GM23248 (cell line): ENCODE measurements at regions not wholly inside any gene's neighbourhood (a gene's known extent, or its start where the extent isn't known, plus 50 kb on each side); places are given as distances from the start of the nearest gene placed in this dataset.

Source experiments
- DNase-seq: peaks from one replicate; pipeline ENCODE4 v3.0.0-alpha.2; 2015
- H2AFZ ChIP-seq: fragments of 200-600 bp; sonication (generic); 2 replicates; pipeline ENCODE4 v1.6.1; 2016; ENCODE audit warnings: antibody characterized with exemption
- H3F3A ChIP-seq: fragments of 200-600 bp; sonication (generic); 2 replicates; pipeline ENCODE4 v1.6.1; 2016; ENCODE audit warnings: mild to moderate bottlenecking, antibody characterized with exemption, mixed run types; ENCODE audit not compliant: insufficient read depth
- H3K27ac ChIP-seq: fragments of 200-600 bp; sonication (generic); 2 replicates; pipeline ENCODE4 v1.5.1; 2016; ENCODE audit warnings: mild to moderate bottlenecking
- H3K27me3 ChIP-seq: fragments of 200-600 bp; sonication (generic); replicated peaks from 2 replicates; pipeline ENCODE4 v1.6.1; 2016; ENCODE audit warnings: mild to moderate bottlenecking; ENCODE audit not compliant: insufficient read depth
- H3K36me3 ChIP-seq: fragments of 200-600 bp; sonication (generic); 2 replicates; pipeline ENCODE4 v1.6.1; 2016; ENCODE audit warnings: low read depth, mild to moderate bottlenecking
- H3K4me1 ChIP-seq: fragments of 200-600 bp; sonication (generic); 2 replicates; pipeline ENCODE4 v1.6.1; 2016; ENCODE audit warnings: mild to moderate bottlenecking; ENCODE audit not compliant: insufficient read depth
- H3K4me2 ChIP-seq: fragments of 200-600 bp; sonication (generic); one replicate; pipeline ENCODE4 v1.6.1; 2016; ENCODE audit warnings: mild to moderate bottlenecking; ENCODE audit not compliant: unreplicated experiment
- H3K4me3 ChIP-seq: fragments of 200-600 bp; sonication (generic); 2 replicates; pipeline ENCODE4 v1.5.1; 2016; ENCODE audit warnings: mild to moderate bottlenecking
- H3K79me2 ChIP-seq: fragments of 200-600 bp; sonication (generic); 2 replicates; pipeline ENCODE4 v1.6.1; 2016; ENCODE audit warnings: mild to moderate bottlenecking; ENCODE audit not compliant: insufficient read depth
- H3K9ac ChIP-seq: fragments of 200-600 bp; sonication (generic); 2 replicates; pipeline ENCODE4 v1.6.1; 2016; ENCODE audit warnings: mild to moderate bottlenecking
- H3K9me2 ChIP-seq: fragments of 200-600 bp; sonication (generic); 2 replicates; pipeline ENCODE4 v1.6.1; 2016; ENCODE audit warnings: mixed run types, mild to moderate bottlenecking, moderate library complexity; ENCODE audit not compliant: insufficient read depth
- H3K9me3 ChIP-seq: fragments of 200-600 bp; sonication (generic); one replicate; pipeline ENCODE4 v1.6.1; 2017; ENCODE audit warnings: low read depth
- H4K20me1 ChIP-seq: fragments of 200-600 bp; sonication (generic); 2 replicates; pipeline ENCODE4 v1.6.0; 2016; ENCODE audit not compliant: insufficient read depth
- EZH2 ChIP-seq: fragments of 200-600 bp; sonication (generic); IDR thresholded peaks from 2 replicates; pipeline ENCODE4 v1.6.1; 2018; ENCODE audit warnings: antibody characterized with exemption, mild to moderate bottlenecking; ENCODE audit not compliant: insufficient read depth, poor library complexity, severe bottlenecking
- EZH2phosphoT487 ChIP-seq: fragments of 200-600 bp; sonication (generic); IDR thresholded peaks from 2 replicates; pipeline ENCODE4 v1.6.1; 2018; ENCODE audit warnings: antibody characterized with exemption, moderate library complexity, mild to moderate bottlenecking, low read depth; ENCODE audit not compliant: insufficient read depth
- WGBS, 2 experiments: methylation state at CpG; one replicate each; pipeline ENCODE4 v1.1.6; 2015 to 2017; ENCODE audit warnings: low lambda C conversion rate in 2 of 2, low coverage in 1 of 2; ENCODE audit errors: missing lambda C conversion rate in 2 of 2; 5-methylcytosine and 5-hydroxymethylcytosine counted together
- in situ Hi-C: fragments of 300-500 bp; cut with MboI; formaldehyde crosslinking; loops from 2 replicates; pipeline ENCODE4 v1.15.0; 2020

DNA sequence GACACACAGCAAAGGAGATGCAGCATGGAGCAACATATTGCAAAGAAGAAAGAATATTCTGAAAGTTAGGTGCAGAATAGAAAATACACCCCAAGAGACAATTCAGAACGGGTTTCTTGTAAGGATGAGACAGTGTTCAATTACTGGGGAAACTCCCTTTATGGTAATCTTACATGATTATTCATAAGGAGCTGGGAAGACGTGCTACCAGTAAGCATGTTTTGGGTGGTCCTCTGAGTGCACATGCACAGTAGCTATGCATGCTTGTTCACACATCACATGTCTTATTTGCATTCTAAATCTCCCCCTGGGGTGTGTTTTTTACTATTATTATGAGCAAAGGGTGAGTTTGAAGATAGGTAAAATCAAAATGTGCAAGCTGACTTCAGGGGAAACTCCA is 1448.8 kb downstream of the TECRL start:
- 3 to 5% methylated on average over 2 of the region's 2 CpGs for WGBS, 2 experiments
- no peak for DNase-seq
- in situ Hi-C loops, result no loop called here

GRCh38 chr4:62953752-62954151 is 1455.5 kb downstream of the TECRL start:
- no peak overlapping the region for H3K4me2 ChIP-seq
- no peaks in the 10 kb centered on the region for H3K79me2 ChIP-seq
- H3K9me3 ChIP-seq, result no peaks in the 10 kb centered on the region
- no peaks in the 10 kb centered on the region for H3K9me2 ChIP-seq
- H3K4me1 ChIP-seq, result no peaks in the 10 kb centered on the region
- H3K27ac ChIP-seq, result no peak overlapping the region
- H4K20me1 ChIP-seq, result no peaks in the 10 kb centered on the region
- H3K27me3 ChIP-seq, result no peaks in the 10 kb centered on the region
- no peaks in the 10 kb centered on the region; the same call in 1 of the 2 replicates for H3K36me3 ChIP-seq
- H3K9ac ChIP-seq, result no peak overlapping the region
- TF ChIP-seq EZH2phosphoT487 (no peak), EZH2 (no peak)
- in situ Hi-C loops, result no loop called here
- H3K4me3 ChIP-seq, result no peak overlapping the region
- no peaks in the 10 kb centered on the region for H3F3A ChIP-seq
- H2AFZ ChIP-seq, result no peak overlapping the region
- WGBS, 2 experiments, result 11 to 21% methylated on average over 3 of the region's 3 CpGs
- no peak for DNase-seq

More for the DNA sequence above, 1448.8 kb downstream of the TECRL start:
- H4K20me1 ChIP-seq, result no peaks in the 10 kb centered on the region
- no peak overlapping the region for H3K9ac ChIP-seq
- H3K27ac ChIP-seq, result no peak overlapping the region
- no peak overlapping the region for H2AFZ ChIP-seq
- no peaks in the 10 kb centered on the region for H3K27me3 ChIP-seq
- TF ChIP-seq EZH2, result no peak
- TF ChIP-seq EZH2phosphoT487, result no peak
- H3K4me2 ChIP-seq, result no peak overlapping the region
- H3K4me1 ChIP-seq, result no peaks in the 10 kb centered on the region
- no peaks in the 10 kb centered on the region for H3K36me3 ChIP-seq
- no peaks in the 10 kb centered on the region for H3F3A ChIP-seq
- H3K79me2 ChIP-seq, result no peaks in the 10 kb centered on the region
- H3K9me2 ChIP-seq, result no peaks in the 10 kb centered on the region
- H3K9me3 ChIP-seq, result no peaks in the 10 kb centered on the region
- no peak overlapping the region for H3K4me3 ChIP-seq

- Histone ChIP-seq H2AFZ (no peak overlapping the region), H3K27me3 (no peaks in the 10 kb centered on the region), H4K20me1 (no peaks in the 10 kb centered on the region), H3K4me1 (no peaks in the 10 kb centered on the region), H3K4me2 (no peak overlapping the region), H3K9me2 (no peaks in the 10 kb centered on the region), H3K9ac (no peak overlapping the region), H3K4me3 (no peak overlapping the region), H3K79me2 (no peaks in the 10 kb centered on the region), H3K27ac (no peak overlapping the region), H3K9me3 (no peaks in the 10 kb centered on the region), H3K36me3 (no peaks in the 10 kb centered on the region; the same call in 1 of the 2 replicates), H3F3A (no peaks in the 10 kb centered on the region)
- 13% methylated on average over 3 of the region's 3 CpGs for WGBS, 2 experiments
- DNase-seq, result no peak
- no peak for TF ChIP-seq EZH2
- no peak for TF ChIP-seq EZH2phosphoT487
- in situ Hi-C loops, result no loop called here
These were observed 1456.9 kb downstream of the TECRL start for GRCh38 chr4:62952366-62952765.

- no peaks in the 10 kb centered on the region; the same call in 1 of the 2 replicates for H3K36me3 ChIP-seq
- no peaks in the 10 kb centered on the region for H3K27me3 ChIP-seq
- in situ Hi-C loops, result no loop called here
- no peaks in the 10 kb centered on the region for H3K4me1 ChIP-seq
- H4K20me1 ChIP-seq, result no peaks in the 10 kb centered on the region
- H3K27ac ChIP-seq, result no peak overlapping the region
- no peak for TF ChIP-seq EZH2phosphoT487
- H3F3A ChIP-seq, result no peaks in the 10 kb centered on the region
- H3K79me2 ChIP-seq, result no peaks in the 10 kb centered on the region
- H3K9ac ChIP-seq, result no peak overlapping the region
- no peak for DNase-seq
- no peaks in the 10 kb centered on the region for H3K9me3 ChIP-seq
- no peak overlapping the region for H3K4me2 ChIP-seq
- no peak overlapping the region for H2AFZ ChIP-seq
- H3K9me2 ChIP-seq, result no peaks in the 10 kb centered on the region
- no peak overlapping the region for H3K4me3 ChIP-seq
These were observed 1461.1 kb downstream of the TECRL start for GRCh38 chr4:62948108-62948507.

- Histone ChIP-seq H3K9ac (no peak overlapping the region), H3K36me3 (no peaks in the 10 kb centered on the region), H3K4me2 (no peak overlapping the region), H3K9me3 (no peaks in the 10 kb centered on the region), H3K27me3 (no peaks in the 10 kb centered on the region), H3K9me2 (no peaks in the 10 kb centered on the region), H2AFZ (no peak overlapping the region), H3K4me3 (no peak overlapping the region), H3K4me1 (no peaks in the 10 kb centered on the region), H3F3A (no peaks in the 10 kb centered on the region), H4K20me1 (no peaks in the 10 kb centered on the region), H3K79me2 (no peaks in the 10 kb centered on the region), H3K27ac (no peak overlapping the region)
- TF ChIP-seq EZH2 (no peak), EZH2phosphoT487 (no peak)
- no peak for DNase-seq
- in situ Hi-C loops, result no loop called here
These were observed 1469.0 kb downstream of the TECRL start for GRCh38 chr4:62940229-62940628.
